Left lung (tissue), 4 donors: ENCODE measurements at regions not wholly inside any gene's neighbourhood (a gene's known extent, or its start where the extent isn't known, plus 50 kb on each side); places are given as distances from the start of the nearest gene placed in this dataset.

ENCODE experiments used
- ATAC-seq: fragments of 200-7000 bp; cut with Tn5 transposase; one replicate; pipeline ENCODE4 v1.9.1; 2020; ENCODE audit warnings: moderate library complexity
- DNase-seq, 4 donors: peaks; one replicate each; pipeline ENCODE4 v3.0.0-alpha.2; 2013 to 2020
- H3K27ac ChIP-seq, 2 donors: fragments of 200-600 bp; sonication (generic) in 1 of 2; one replicate each; pipeline versions ENCODE4 v1.5.0 to v1.8.0; 2020 to 2021
- H3K27me3 ChIP-seq, 2 donors: fragments of 200-600 bp; sonication (generic) in 1 of 2; one replicate each; pipeline versions ENCODE4 v1.5.0 to v1.8.0; 2020 to 2021
- H3K36me3 ChIP-seq, 2 donors: fragments of 200-600 bp; sonication (generic) in 1 of 2; one replicate each; pipeline versions ENCODE4 v1.5.0 to v1.8.0; 2020 to 2021
- H3K4me1 ChIP-seq, 2 donors: fragments of 200-600 bp; one replicate each; pipeline ENCODE4 v1.8.0; 2021
- H3K4me3 ChIP-seq, 2 donors: fragments of 200-600 bp; sonication (generic) in 1 of 2; one replicate each; pipeline versions ENCODE4 v1.5.0 to v1.8.0; 2020 to 2021; ENCODE audit warnings: mild to moderate bottlenecking in 1 of 2
- H3K9me3 ChIP-seq, 2 donors: fragments of 200-600 bp; sonication (generic) in 1 of 2; one replicate each; pipeline versions ENCODE4 v1.5.0 to v1.8.0; 2020 to 2021
- CTCF ChIP-seq, 2 donors: fragments of 200-600 bp; sonication (generic) in 1 of 2; IDR thresholded peaks; one replicate each; pipeline versions ENCODE4 v1.5.0 to v1.8.0; 2021; ENCODE audit warnings: antibody characterized with exemption in 2 of 2
- intact Hi-C, 2 donors: fragments of 100-400 bp; cut with DNase I; formaldehyde crosslinking; loops; one replicate each; pipeline versions ENCODE4 v1.11.2 to v1.14.2; 2022
- donor health status: DM: no; HTN: yes; CAD: no.
- donor health status: DM: no; HTN: no; CAD: no.

DNA sequence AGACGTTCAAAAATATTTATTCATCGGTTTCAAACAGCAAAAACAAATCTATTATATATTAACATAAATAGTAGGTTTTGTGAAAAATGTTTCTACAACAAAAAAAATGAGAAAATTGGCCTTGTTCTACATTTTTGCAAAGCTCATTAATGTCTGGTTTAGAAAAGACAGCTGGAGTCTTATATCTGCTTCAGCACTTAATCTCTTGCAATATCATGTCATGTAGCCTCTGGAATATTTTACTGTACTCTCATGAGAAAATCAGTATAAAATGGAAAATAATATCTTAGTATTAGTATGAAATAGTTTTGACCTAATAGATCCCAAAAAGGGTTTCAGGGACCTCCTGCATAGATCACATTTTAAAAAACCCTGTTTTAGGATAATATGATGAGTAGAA, 326.6 kb downstream of the ARL4A start:
- no peaks in the 10 kb centered on the region for H3K4me1 ChIP-seq
- no peak for TF ChIP-seq CTCF (IDR thresholded peaks at IDR 0.05)
- no peaks in the 10 kb centered on the region for H3K27me3 ChIP-seq
- no peaks in the 10 kb centered on the region for H3K36me3 ChIP-seq
- no peak for DNase-seq
- H3K4me3 ChIP-seq = no peak overlapping the region
- peaks cover 0 to 5% of the 10 kb centered on the region in 2 donors for H3K9me3 ChIP-seq
- ATAC-seq = no peak
- H3K27ac ChIP-seq = no peak overlapping the region
- intact Hi-C loops = no loop called here

- TF ChIP-seq CTCF (IDR thresholded peaks at IDR 0.05) = no peak
- H3K27ac ChIP-seq = no peak overlapping the region
- H3K9me3 ChIP-seq = no peaks in the 10 kb centered on the region
- H3K4me1 ChIP-seq = no peaks in the 10 kb centered on the region
- H3K27me3 ChIP-seq = no peaks in the 10 kb centered on the region
- intact Hi-C loops = no loop called here
- DNase-seq (no peak), ATAC-seq (no peak)
- no peaks in the 10 kb centered on the region for H3K36me3 ChIP-seq
- no peak overlapping the region for H3K4me3 ChIP-seq
These were observed 328.7 kb downstream of the ARL4A start for GRCh38 chr7:13016036-13016581.

DNA sequence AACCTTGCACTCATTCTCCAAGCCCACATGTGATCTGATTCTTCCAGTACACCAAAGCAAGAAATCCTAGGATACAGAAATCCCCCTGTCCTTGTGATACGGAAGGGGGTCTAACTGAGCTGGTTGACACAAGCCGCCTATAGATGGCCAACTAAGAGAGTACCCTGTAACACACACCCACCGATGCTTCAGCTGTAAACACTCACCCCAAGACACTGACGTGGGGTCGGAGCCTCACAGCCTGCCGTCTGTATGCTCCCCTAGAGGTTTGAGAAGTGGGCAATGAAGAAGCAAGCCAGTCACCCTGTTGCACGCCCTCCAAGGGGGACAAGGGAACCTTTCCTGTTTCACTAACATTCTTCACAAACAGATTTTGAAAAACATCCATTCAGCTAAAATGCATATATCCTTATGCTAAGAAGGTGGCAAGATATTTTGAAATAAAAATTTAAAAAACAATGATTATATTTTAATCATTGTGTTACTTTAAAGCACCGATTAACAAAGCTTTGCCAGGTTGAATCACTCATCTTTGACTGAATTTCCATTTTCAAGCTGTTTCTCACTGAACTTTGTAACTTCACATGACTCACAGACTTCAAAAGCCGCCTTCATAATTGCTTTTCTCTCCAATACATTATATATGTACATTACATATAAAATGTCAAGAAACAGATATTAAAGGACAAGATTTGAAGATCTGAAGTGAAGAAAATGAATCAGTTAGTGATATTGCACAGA, 329.3 kb downstream of the ARL4A start:
- H3K27ac ChIP-seq = no peak overlapping the region

GRCh38 chr7:13017333-13017857, 330.0 kb downstream of the ARL4A start:
- intact Hi-C loops = no loop called here
- no peak overlapping the region for H3K4me3 ChIP-seq
- H3K27ac ChIP-seq = no peak overlapping the region
- H3K4me1 ChIP-seq = no peaks in the 10 kb centered on the region
- H3K9me3 ChIP-seq = no peaks in the 10 kb centered on the region
- DNase-seq (no peak), ATAC-seq (no peak)
- H3K27me3 ChIP-seq = no peaks in the 10 kb centered on the region
- H3K36me3 ChIP-seq = no peaks in the 10 kb centered on the region
- TF ChIP-seq CTCF (IDR thresholded peaks at IDR 0.05) = no peak

More for the DNA sequence above, 329.3 kb downstream of the ARL4A start:
- Histone ChIP-seq H3K9me3 (no peaks in the 10 kb centered on the region), H3K36me3 (no peaks in the 10 kb centered on the region), H3K4me3 (no peak overlapping the region), H3K27me3 (no peaks in the 10 kb centered on the region), H3K4me1 (no peaks in the 10 kb centered on the region)
- ATAC-seq (no peak), DNase-seq (no peak)
- TF ChIP-seq CTCF (IDR thresholded peaks at IDR 0.05) = no peak
- intact Hi-C loops = no loop called here

- Histone ChIP-seq H3K4me1 (no peaks in the 10 kb centered on the region), H3K27ac (no peak overlapping the region), H3K36me3 (no peaks in the 10 kb centered on the region), H3K27me3 (no peaks in the 10 kb centered on the region), H3K9me3 (no peaks in the 10 kb centered on the region), H3K4me3 (no peak overlapping the region)
- TF ChIP-seq CTCF (IDR thresholded peaks at IDR 0.05) = no peak
- no peak for ATAC-seq
- DNase-seq = no peak
- intact Hi-C loops = no loop called here
These were observed 330.4 kb downstream of the ARL4A start for GRCh38 chr7:13017881-13018280.
